ENCODE measurements at regions not wholly inside any gene's neighbourhood (a gene's known extent, or its start where the extent isn't known, plus 50 kb on each side); places are given as distances from the start of the nearest gene placed in this dataset.
"Not testable (repeated sequence)": the region's sequence is repeated elsewhere in the genome, so short reads cannot be mapped to it uniquely, and the experiment has no call there.

GRCh38 chr9:92203887-92204286 is 88.7 kb upstream of the SPTLC1 start:
- WGBS (ENCODE audit: insufficient coverage, low lambda C conversion rate), result no CpG with 5 or more reads among the region's 1 CpG
- H3K9me3 ChIP-seq (ENCODE audit: control insufficient read depth, low read depth, low read length), result not testable (repeated sequence)

GRCh38 chr9:92198237-92198636 is 83.0 kb upstream of the SPTLC1 start:
- H3K27ac ChIP-seq (ENCODE audit: low read length); DNase-seq; H3K27me3 ChIP-seq (ENCODE audit: control insufficient read depth, insufficient read depth, low read length); H3K9me3 ChIP-seq (ENCODE audit: control insufficient read depth, low read depth, low read length); H3K4me3 ChIP-seq (ENCODE audit: low read length); H3K36me3 ChIP-seq (ENCODE audit: control insufficient read depth, insufficient read depth, low read length); H3K4me1 ChIP-seq (ENCODE audit: control insufficient read depth, insufficient read depth, low read length): not testable (repeated sequence)

More at GRCh38 chr9:92203887-92204286, 88.7 kb upstream of the SPTLC1 start:
- not testable (repeated sequence) for H3K27ac ChIP-seq (ENCODE audit: low read length); H3K27me3 ChIP-seq (ENCODE audit: control insufficient read depth, insufficient read depth, low read length); H3K4me3 ChIP-seq (ENCODE audit: low read length); H3K4me1 ChIP-seq (ENCODE audit: control insufficient read depth, insufficient read depth, low read length); DNase-seq; H3K36me3 ChIP-seq (ENCODE audit: control insufficient read depth, insufficient read depth, low read length)

GRCh38 chr9:92196909-92197308 is 81.7 kb upstream of the SPTLC1 start:
- no peak overlapping the region for H3K27ac ChIP-seq (ENCODE audit: low read length)
- H3K9me3 ChIP-seq (ENCODE audit: control insufficient read depth, low read depth, low read length), result no peaks in the 10 kb centered on the region

GRCh38 chr9:92196400-92196799 is 81.2 kb upstream of the SPTLC1 start:
- Histone ChIP-seq H3K27me3 (ENCODE audit: control insufficient read depth, insufficient read depth, low read length) (no peaks in the 10 kb centered on the region), H3K4me3 (ENCODE audit: low read length) (no peak overlapping the region), H3K36me3 (ENCODE audit: control insufficient read depth, insufficient read depth, low read length) (no peaks in the 10 kb centered on the region), H3K4me1 (ENCODE audit: control insufficient read depth, insufficient read depth, low read length) (no peaks in the 10 kb centered on the region), H3K27ac (ENCODE audit: low read length) (no peak overlapping the region), H3K9me3 (ENCODE audit: control insufficient read depth, low read depth, low read length) (no peaks in the 10 kb centered on the region)
- DNase-seq, result no peak

More at GRCh38 chr9:92196909-92197308, 81.7 kb upstream of the SPTLC1 start:
- H3K4me1 ChIP-seq (ENCODE audit: control insufficient read depth, insufficient read depth, low read length), result no peaks in the 10 kb centered on the region
- no peak overlapping the region for H3K4me3 ChIP-seq (ENCODE audit: low read length)
- no peaks in the 10 kb centered on the region for H3K36me3 ChIP-seq (ENCODE audit: control insufficient read depth, insufficient read depth, low read length)
- peak in 1 of 2 donors; percentile 16 for DNase-seq
- no CpG with 5 or more reads among the region's 1 CpG for WGBS (ENCODE audit: insufficient coverage, low lambda C conversion rate)
- no peaks in the 10 kb centered on the region for H3K27me3 ChIP-seq (ENCODE audit: control insufficient read depth, insufficient read depth, low read length)

GRCh38 chr9:92191801-92192200 is 76.6 kb upstream of the SPTLC1 start:
- Histone ChIP-seq H3K36me3 (ENCODE audit: control insufficient read depth, insufficient read depth, low read length) (no peaks in the 10 kb centered on the region), H3K27ac (ENCODE audit: low read length) (no peak overlapping the region), H3K9me3 (ENCODE audit: control insufficient read depth, low read depth, low read length) (no peaks in the 10 kb centered on the region), H3K27me3 (ENCODE audit: control insufficient read depth, insufficient read depth, low read length) (no peaks in the 10 kb centered on the region), H3K4me1 (ENCODE audit: control insufficient read depth, insufficient read depth, low read length) (no peaks in the 10 kb centered on the region), H3K4me3 (ENCODE audit: low read length) (no peak overlapping the region)
- WGBS (ENCODE audit: insufficient coverage, low lambda C conversion rate), result no CpG with 5 or more reads among the region's 6 CpGs
- DNase-seq, result no peak

- WGBS (ENCODE audit: insufficient coverage, low lambda C conversion rate), result no CpG with 5 or more reads among the region's 2 CpGs
- H3K4me1 ChIP-seq (ENCODE audit: control insufficient read depth, insufficient read depth, low read length), result no peaks in the 10 kb centered on the region
- H3K27ac ChIP-seq (ENCODE audit: low read length), result no peak overlapping the region
- no peaks in the 10 kb centered on the region for H3K9me3 ChIP-seq (ENCODE audit: control insufficient read depth, low read depth, low read length)
- no peak for DNase-seq
- H3K36me3 ChIP-seq (ENCODE audit: control insufficient read depth, insufficient read depth, low read length), result no peaks in the 10 kb centered on the region
- H3K4me3 ChIP-seq (ENCODE audit: low read length), result no peak overlapping the region
- no peaks in the 10 kb centered on the region for H3K27me3 ChIP-seq (ENCODE audit: control insufficient read depth, insufficient read depth, low read length)
Measured at GRCh38 chr9:92190536-92190790, 75.2 kb upstream of the SPTLC1 start.

- Histone ChIP-seq H3K36me3 (ENCODE audit: control insufficient read depth, insufficient read depth, low read length) (no peaks in the 10 kb centered on the region), H3K27ac (ENCODE audit: low read length) (no peak overlapping the region), H3K4me3 (ENCODE audit: low read length) (no peak overlapping the region), H3K4me1 (ENCODE audit: control insufficient read depth, insufficient read depth, low read length) (no peaks in the 10 kb centered on the region), H3K9me3 (ENCODE audit: control insufficient read depth, low read depth, low read length) (no peaks in the 10 kb centered on the region), H3K27me3 (ENCODE audit: control insufficient read depth, insufficient read depth, low read length) (no peaks in the 10 kb centered on the region)
- DNase-seq, result no peak
- no CpG with 5 or more reads among the region's 30 CpGs for WGBS (ENCODE audit: insufficient coverage, low lambda C conversion rate)
Measured at GRCh38 chr9:92189782-92190535, 74.7 kb upstream of the SPTLC1 start.

- DNase-seq, result no peak
- no peaks in the 10 kb centered on the region for H3K36me3 ChIP-seq (ENCODE audit: control insufficient read depth, insufficient read depth, low read length)
- H3K9me3 ChIP-seq (ENCODE audit: control insufficient read depth, low read depth, low read length), result no peaks in the 10 kb centered on the region
- H3K4me3 ChIP-seq (ENCODE audit: low read length), result no peak overlapping the region
- no peak overlapping the region for H3K27ac ChIP-seq (ENCODE audit: low read length)
- no peaks in the 10 kb centered on the region for H3K4me1 ChIP-seq (ENCODE audit: control insufficient read depth, insufficient read depth, low read length)
- H3K27me3 ChIP-seq (ENCODE audit: control insufficient read depth, insufficient read depth, low read length), result no peaks in the 10 kb centered on the region
- no CpG with 5 or more reads among the region's 25 CpGs for WGBS (ENCODE audit: insufficient coverage, low lambda C conversion rate)
Measured at GRCh38 chr9:92188969-92189781, 74.0 kb upstream of the SPTLC1 start.

GRCh38 chr9:92187989-92188714 is 72.9 kb upstream of the SPTLC1 start:
- Histone ChIP-seq H3K27ac (ENCODE audit: low read length) (no peak overlapping the region), H3K27me3 (ENCODE audit: control insufficient read depth, insufficient read depth, low read length) (no peaks in the 10 kb centered on the region), H3K36me3 (ENCODE audit: control insufficient read depth, insufficient read depth, low read length) (no peaks in the 10 kb centered on the region), H3K4me1 (ENCODE audit: control insufficient read depth, insufficient read depth, low read length) (no peaks in the 10 kb centered on the region), H3K9me3 (ENCODE audit: control insufficient read depth, low read depth, low read length) (no peaks in the 10 kb centered on the region), H3K4me3 (ENCODE audit: low read length) (no peak overlapping the region)
- no CpG with 5 or more reads among the region's 10 CpGs for WGBS (ENCODE audit: insufficient coverage, low lambda C conversion rate)
- no peak for DNase-seq

- WGBS (ENCODE audit: insufficient coverage, low lambda C conversion rate), result 60% methylated on average over 1 of the region's 3 CpGs
- Histone ChIP-seq H3K27me3 (ENCODE audit: control insufficient read depth, insufficient read depth, low read length) (no peaks in the 10 kb centered on the region), H3K4me1 (ENCODE audit: control insufficient read depth, insufficient read depth, low read length) (no peaks in the 10 kb centered on the region), H3K36me3 (ENCODE audit: control insufficient read depth, insufficient read depth, low read length) (no peaks in the 10 kb centered on the region), H3K27ac (ENCODE audit: low read length) (no peak overlapping the region), H3K9me3 (ENCODE audit: control insufficient read depth, low read depth, low read length) (no peaks in the 10 kb centered on the region), H3K4me3 (ENCODE audit: low read length) (no peak overlapping the region)
- no peak for DNase-seq
Measured at GRCh38 chr9:92187390-92187789, 72.2 kb upstream of the SPTLC1 start.

All from large intestine (tissue), 3 donors.